ENCODE measurements at regions not wholly inside any gene's neighbourhood (a gene's known extent, or its start where the extent isn't known, plus 50 kb on each side); places are given as distances from the start of the nearest gene placed in this dataset.

DNA sequence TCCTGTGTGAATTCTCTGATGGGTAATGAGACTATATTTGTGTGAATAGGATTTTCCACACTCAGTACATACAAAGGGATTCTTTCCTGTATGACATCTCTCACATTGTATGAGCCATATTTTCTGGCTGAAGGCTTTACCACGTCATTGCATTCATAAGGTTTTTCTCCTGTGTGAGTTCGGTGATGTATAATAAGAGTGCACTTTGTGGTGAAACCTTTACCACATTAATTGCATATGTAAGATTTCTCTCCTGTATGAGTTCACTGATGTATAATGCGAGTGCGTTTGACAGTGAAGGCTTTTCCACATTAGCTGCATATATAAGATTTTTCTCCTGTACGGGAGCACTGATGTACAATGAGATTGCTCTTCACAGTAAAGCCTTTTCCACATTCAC, 455.4 kb upstream of the CNTN5 start:
- TF ChIP-seq FOXA1 (IDR thresholded peaks at IDR 0.05) (no peak), TARDBP (IDR thresholded peaks at IDR 0.05) (no peak), L3MBTL2 (conservative IDR thresholded peaks at IDR 0.05) (no peak), CTBP1 (IDR thresholded peaks at IDR 0.05; ENCODE audit: borderline replicate concordance) (no peak), FOXK2 (IDR thresholded peaks at IDR 0.05) (no peak), BHLHE40 (IDR thresholded peaks at IDR 0.05; ENCODE audit: borderline replicate concordance) (no peak), SUZ12 (IDR thresholded peaks at IDR 0.05) (no peak), NFRKB (IDR thresholded peaks at IDR 0.05) (no peak), LEF1 (IDR thresholded peaks at IDR 0.05; ENCODE audit: borderline replicate concordance) (no peak), ARNT (IDR thresholded peaks at IDR 0.05) (no peak), ZNF384 (IDR thresholded peaks at IDR 0.05) (no peak), ELF4 (IDR thresholded peaks at IDR 0.05) (no peak), SP1 (IDR thresholded peaks at IDR 0.05) (no peak), FOXM1 (IDR thresholded peaks at IDR 0.05; ENCODE audit: borderline replicate concordance) (no peak), HDGF (IDR thresholded peaks at IDR 0.05; ENCODE audit: borderline replicate concordance) (no peak)
- TF ChIP-seq, protein P1, sequence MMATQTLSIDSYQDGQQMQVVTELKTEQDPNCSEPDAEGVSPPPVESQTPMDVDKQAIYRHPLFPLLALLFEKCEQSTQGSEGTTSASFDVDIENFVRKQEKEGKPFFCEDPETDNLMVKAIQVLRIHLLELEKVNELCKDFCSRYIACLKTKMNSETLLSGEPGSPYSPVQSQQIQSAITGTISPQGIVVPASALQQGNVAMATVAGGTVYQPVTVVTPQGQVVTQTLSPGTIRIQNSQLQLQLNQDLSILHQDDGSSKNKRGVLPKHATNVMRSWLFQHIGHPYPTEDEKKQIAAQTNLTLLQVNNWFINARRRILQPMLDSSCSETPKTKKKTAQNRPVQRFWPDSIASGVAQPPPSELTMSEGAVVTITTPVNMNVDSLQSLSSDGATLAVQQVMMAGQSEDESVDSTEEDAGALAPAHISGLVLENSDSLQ (IDR thresholded peaks at IDR 0.05), result no peak
- DNase-seq (ENCODE audit: extremely low spot score), result no peak
- ChIA-PET CTCF (no interaction called here), POLR2A (no interaction called here)

DNA sequence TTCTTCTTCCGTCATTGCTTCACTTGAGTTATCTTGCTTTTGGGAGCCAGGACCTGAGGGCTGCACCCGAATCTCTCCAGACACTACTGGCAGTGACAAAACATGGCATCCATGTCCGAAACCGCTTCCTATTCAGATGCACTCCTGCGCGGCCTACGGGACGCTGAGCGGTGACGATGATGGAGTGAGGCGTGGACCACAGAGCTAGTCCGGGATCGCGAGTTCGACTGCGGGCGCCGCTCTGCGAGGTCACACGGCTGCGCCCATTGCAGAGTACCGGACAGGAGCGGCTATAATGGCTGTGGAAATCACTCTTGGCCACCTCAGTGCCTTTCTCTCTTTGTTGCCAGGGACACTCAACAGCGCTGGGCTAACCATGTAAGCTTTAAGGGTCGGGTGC, 453.8 kb upstream of the CNTN5 start:
- ChIA-PET POLR2A (no interaction called here), CTCF (no interaction called here)
- DNase-seq (ENCODE audit: extremely low spot score), result no peak
- no peak for TF ChIP-seq HDGF (IDR thresholded peaks at IDR 0.05; ENCODE audit: borderline replicate concordance)

DNA sequence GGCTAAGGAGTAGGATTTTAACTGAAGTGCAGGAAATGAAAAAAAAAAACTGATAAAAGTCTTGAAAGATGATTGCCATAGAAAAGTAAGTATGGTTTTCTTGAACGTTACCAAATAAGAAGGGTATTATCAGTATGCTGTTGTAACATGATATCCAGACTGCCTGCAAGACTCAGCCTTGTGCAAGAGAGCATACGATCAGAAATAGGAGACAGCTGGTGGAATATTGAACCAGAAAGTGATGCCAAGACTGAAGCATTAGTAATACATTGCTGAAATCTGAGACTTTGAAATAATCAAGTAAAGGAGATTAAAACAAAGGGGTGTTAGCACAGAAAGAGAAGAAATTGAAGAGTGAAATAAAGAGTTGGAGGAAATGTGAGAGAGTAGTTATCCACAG, 452.7 kb upstream of the CNTN5 start:
- DNase-seq (ENCODE audit: extremely low spot score), result no peak
- POLR2A ChIA-PET, result no interaction called here
- CTCF ChIA-PET, result no interaction called here
- TF ChIP-seq NFRKB (IDR thresholded peaks at IDR 0.05) (no peak), ZNF384 (IDR thresholded peaks at IDR 0.05) (no peak), CTBP1 (IDR thresholded peaks at IDR 0.05; ENCODE audit: borderline replicate concordance) (no peak), SP1 (IDR thresholded peaks at IDR 0.05) (no peak)

DNA sequence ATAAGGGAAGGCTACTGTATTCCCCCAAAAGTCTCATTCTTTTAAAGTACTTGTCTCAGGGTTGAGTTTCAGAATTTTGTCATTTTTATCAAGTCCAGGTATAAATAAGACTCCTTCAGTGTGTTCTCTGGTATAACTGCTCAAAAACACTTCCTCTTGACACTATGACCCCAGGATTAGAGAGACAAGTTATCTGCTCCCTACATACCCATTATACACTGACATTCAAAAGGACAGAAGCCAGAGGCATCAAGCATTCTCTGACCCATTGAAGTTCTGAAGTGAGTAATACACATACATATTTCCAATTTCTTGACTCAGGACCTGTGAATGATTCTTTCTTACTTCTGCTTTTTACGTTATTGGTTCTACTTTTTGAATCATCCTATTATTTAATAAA, 447.8 kb upstream of the CNTN5 start:
- no peak for DNase-seq (ENCODE audit: extremely low spot score)
- ChIA-PET CTCF (no interaction called here), POLR2A (no interaction called here)
- TF ChIP-seq FOXK2 (IDR thresholded peaks at IDR 0.05), result no peak
- TF ChIP-seq SP1 (IDR thresholded peaks at IDR 0.05), result no peak
- no peak for TF ChIP-seq L3MBTL2 (conservative IDR thresholded peaks at IDR 0.05)
- no peak for TF ChIP-seq ARNT (IDR thresholded peaks at IDR 0.05)
- TF ChIP-seq LEF1 (IDR thresholded peaks at IDR 0.05; ENCODE audit: borderline replicate concordance), result no peak
- TF ChIP-seq FOXA1 (IDR thresholded peaks at IDR 0.05), result no peak
- no peak for TF ChIP-seq BHLHE40 (IDR thresholded peaks at IDR 0.05; ENCODE audit: borderline replicate concordance)
- no peak for TF ChIP-seq ZNF384 (IDR thresholded peaks at IDR 0.05)

DNA sequence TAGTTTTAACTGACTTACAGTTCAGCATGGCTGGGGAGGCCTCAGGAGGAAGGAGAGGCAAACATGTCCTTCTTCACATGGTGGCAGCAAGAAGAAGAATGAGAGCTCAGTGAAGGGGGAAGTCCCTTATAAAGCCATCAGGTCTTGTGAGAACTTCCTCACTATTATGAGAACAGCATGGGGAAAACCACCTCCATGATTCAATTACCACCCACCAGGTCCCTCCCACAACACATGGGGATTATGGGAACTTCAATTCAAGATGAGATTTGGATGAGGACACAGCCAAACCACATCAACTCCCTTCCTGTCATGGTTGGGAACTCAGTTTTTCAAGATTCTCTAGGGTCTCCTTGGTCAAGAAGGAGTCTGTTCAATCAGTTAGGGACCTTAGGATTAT, 432.9 kb upstream of the CNTN5 start:
- TF ChIP-seq SP1 (IDR thresholded peaks at IDR 0.05) (no peak), TARDBP (IDR thresholded peaks at IDR 0.05) (no peak), FOXK2 (IDR thresholded peaks at IDR 0.05) (no peak), ELF4 (IDR thresholded peaks at IDR 0.05) (no peak)
- CTCF ChIA-PET, result no interaction called here
- POLR2A ChIA-PET, result no interaction called here
- no peak for DNase-seq (ENCODE audit: extremely low spot score)

DNA sequence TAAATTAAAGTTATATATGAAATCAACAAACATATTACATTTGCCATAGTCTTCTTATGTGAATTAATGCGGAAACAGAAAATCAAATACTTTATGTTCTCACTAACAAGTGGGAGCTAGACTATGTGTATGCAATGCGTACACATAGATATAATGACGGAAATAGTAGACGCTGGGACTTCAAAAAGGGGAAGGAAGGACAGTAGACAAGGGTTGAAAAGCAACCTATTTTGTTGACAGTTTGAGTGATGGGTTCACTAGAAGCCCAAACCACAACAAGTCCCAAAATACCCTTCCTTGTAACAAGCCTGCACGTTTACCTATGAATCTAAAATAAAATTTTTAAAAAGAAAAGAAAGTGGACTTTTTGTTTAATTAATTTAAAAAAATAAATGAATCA, 430.8 kb upstream of the CNTN5 start:
- CTCF ChIA-PET, result no interaction called here
- DNase-seq (ENCODE audit: extremely low spot score), result no peak
- no peak for TF ChIP-seq BHLHE40 (IDR thresholded peaks at IDR 0.05; ENCODE audit: borderline replicate concordance)
- TF ChIP-seq CTBP1 (IDR thresholded peaks at IDR 0.05; ENCODE audit: borderline replicate concordance), result no peak
- no peak for TF ChIP-seq ELF4 (IDR thresholded peaks at IDR 0.05)
- no peak for TF ChIP-seq SP1 (IDR thresholded peaks at IDR 0.05)
- no peak for TF ChIP-seq L3MBTL2 (conservative IDR thresholded peaks at IDR 0.05)
- no peak for TF ChIP-seq ZNF384 (IDR thresholded peaks at IDR 0.05)
- TF ChIP-seq SUZ12 (IDR thresholded peaks at IDR 0.05), result no peak
- no peak for TF ChIP-seq ARNT (IDR thresholded peaks at IDR 0.05)
- TF ChIP-seq NFRKB (IDR thresholded peaks at IDR 0.05), result no peak
- no peak for TF ChIP-seq FOXM1 (IDR thresholded peaks at IDR 0.05; ENCODE audit: borderline replicate concordance)
- no peak for TF ChIP-seq FOXA1 (IDR thresholded peaks at IDR 0.05)
- TF ChIP-seq, protein P1 (IDR thresholded peaks at IDR 0.05), result no peak
- TF ChIP-seq FOXK2 (IDR thresholded peaks at IDR 0.05), result no peak
- POLR2A ChIA-PET, result no interaction called here

DNA sequence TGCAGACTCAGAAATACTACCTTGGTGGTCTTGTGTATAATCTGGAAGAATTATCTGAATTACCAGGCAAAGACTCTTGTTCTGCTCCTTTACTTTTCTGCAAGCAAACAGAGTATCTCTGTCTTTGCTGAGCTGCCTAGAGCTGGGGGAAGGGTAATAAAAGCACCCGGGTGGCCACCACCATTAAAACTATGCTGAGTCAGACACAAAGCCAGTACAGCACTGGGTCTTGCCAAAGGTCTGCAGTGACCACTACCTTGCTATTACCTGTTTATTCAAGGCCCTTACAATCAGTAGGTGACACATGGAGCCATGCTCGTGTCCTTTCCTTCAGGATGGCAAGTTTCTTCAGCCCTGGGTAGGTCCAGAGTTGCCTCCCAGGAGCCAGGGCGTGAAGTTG, 420.6 kb upstream of the CNTN5 start:
- DNase-seq (ENCODE audit: extremely low spot score), result no peak
- no peak for TF ChIP-seq L3MBTL2 (conservative IDR thresholded peaks at IDR 0.05)
- TF ChIP-seq ARNT (IDR thresholded peaks at IDR 0.05), result no peak
- TF ChIP-seq BHLHE40 (IDR thresholded peaks at IDR 0.05; ENCODE audit: borderline replicate concordance), result no peak
- no peak for TF ChIP-seq LEF1 (IDR thresholded peaks at IDR 0.05; ENCODE audit: borderline replicate concordance)
- no peak for TF ChIP-seq HDGF (IDR thresholded peaks at IDR 0.05; ENCODE audit: borderline replicate concordance)
- TF ChIP-seq FOXA1 (IDR thresholded peaks at IDR 0.05), result no peak
- no peak for TF ChIP-seq FOXM1 (IDR thresholded peaks at IDR 0.05; ENCODE audit: borderline replicate concordance)
- TF ChIP-seq TARDBP (IDR thresholded peaks at IDR 0.05), result no peak
- no peak for TF ChIP-seq SP1 (IDR thresholded peaks at IDR 0.05)
- TF ChIP-seq SUZ12 (IDR thresholded peaks at IDR 0.05), result no peak
- no peak for TF ChIP-seq NFRKB (IDR thresholded peaks at IDR 0.05)
- TF ChIP-seq ELF4 (IDR thresholded peaks at IDR 0.05), result no peak
- TF ChIP-seq CTBP1 (IDR thresholded peaks at IDR 0.05; ENCODE audit: borderline replicate concordance), result no peak
- no peak for TF ChIP-seq FOXK2 (IDR thresholded peaks at IDR 0.05)
- TF ChIP-seq ZNF384 (IDR thresholded peaks at IDR 0.05), result no peak
- TF ChIP-seq, protein P1 (IDR thresholded peaks at IDR 0.05), result no peak
- CTCF ChIA-PET, result no interaction called here
- POLR2A ChIA-PET, result no interaction called here
